Stimulated activated CD8-positive, alpha-beta memory T cell treated with anti-CD3 and anti-CD28 coated beads, Interleukin-15, amount 100 ng/mL, for 4 hours (primary cell): ENCODE measurements at regions not wholly inside any gene's neighbourhood (a gene's known extent, or its start where the extent isn't known, plus 50 kb on each side); places are given as distances from the start of the nearest gene placed in this dataset.

Experiments
- DNase-seq, 2 donors: peaks; one replicate each; pipeline ENCODE4 v3.0.0-alpha.2; 2020; ENCODE audit warnings: low read depth in 2 of 2

DNA sequence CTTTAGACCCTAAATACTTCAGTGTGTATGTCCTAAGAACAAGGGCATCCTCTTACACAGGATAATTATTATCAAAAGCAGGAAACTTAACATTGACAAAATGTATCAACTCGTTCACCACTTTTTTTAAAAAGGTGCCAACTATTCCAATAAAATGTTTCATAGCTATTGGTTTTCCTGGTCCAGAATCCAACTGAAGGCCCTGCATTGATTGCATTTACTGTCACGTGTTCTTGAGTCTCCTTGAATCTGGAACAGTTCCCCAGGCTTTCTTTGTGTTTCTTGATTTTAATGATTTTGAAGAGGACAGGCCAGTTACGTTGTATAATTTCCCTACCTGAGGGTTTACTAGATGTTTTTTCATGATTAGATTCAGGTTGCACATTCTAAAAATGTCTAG lies 94.6 kb upstream of the ARHGEF3 start:
- DNase-seq, result no peak

DNA sequence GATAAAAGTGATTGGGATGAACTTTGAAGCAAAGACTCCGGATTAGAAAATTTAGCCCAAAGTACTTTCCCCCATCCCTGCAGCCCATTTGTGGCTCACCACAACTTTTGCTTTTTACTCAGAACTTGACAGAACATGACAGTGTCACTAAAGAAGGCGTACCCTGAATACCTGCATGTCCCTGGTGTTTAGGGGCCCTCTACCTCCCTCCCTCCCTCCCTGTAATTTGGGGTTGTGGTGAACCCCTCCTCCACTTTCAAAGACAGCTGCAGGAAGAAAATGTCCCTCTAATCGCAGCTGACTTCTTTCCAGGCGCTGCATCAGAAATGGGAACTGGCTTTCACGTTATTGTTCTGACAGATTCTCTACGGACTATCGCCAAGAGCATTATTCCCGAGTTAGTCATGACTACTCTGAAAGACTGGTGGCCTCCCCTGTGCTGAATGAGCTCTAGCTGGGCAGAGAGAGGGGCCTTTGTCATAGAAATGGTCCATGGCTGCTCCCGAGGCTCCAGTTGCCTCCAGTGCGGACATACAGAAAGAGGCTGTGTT lies 93.2 kb upstream of the ARHGEF3 start:
- DNase-seq, result no peak

DNA sequence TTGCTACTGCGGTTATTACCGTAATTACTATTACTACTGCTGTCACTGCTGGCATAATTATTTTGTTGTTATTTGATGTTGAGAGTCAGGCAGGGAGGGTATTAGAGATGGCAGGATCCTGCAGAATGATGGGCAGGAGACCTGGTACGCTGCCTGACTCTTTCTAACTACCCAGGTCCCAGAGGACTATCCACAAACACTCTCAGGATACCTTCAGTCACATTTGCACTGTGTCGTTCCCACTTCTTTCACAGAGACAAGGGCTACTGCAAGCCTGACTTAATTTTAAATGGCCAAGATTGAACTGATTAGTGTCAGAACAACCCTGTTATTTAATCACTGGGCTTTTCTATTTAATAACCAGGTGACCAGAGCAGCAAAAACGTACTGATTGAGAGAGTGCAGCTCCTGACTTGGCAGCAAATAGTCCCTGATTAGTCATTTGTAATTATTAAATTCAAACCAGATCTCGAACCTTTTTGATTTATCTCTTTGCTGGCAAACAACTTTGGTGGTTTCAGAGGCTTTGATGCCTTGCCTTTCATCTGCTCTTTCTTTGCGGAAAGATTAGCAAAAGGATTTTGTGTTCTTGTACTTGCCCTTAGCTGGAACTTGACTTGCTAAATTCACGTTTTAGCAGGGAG lies 88.8 kb upstream of the ARHGEF3 start:
- DNase-seq, result no peak

DNA sequence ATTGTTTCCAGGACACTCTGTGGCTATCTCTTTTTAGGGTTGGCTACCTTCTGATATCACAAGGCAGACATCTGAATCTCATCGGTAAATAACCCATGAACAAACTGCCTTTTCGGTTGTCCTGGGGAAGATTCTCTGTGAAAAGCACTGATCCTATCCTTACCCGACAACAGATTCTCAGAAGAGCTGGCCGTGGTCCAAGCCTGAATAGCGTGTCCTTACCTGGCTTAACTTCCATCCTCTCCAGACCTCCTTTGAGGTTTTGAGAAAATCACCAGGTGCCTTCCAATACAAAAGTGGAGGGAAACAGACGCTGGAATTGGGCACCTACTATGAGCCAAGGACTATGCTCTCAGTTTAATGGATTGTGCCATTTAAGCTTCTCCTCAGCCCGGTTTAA lies 87.4 kb upstream of the ARHGEF3 start:
- DNase-seq, result no peak

DNA sequence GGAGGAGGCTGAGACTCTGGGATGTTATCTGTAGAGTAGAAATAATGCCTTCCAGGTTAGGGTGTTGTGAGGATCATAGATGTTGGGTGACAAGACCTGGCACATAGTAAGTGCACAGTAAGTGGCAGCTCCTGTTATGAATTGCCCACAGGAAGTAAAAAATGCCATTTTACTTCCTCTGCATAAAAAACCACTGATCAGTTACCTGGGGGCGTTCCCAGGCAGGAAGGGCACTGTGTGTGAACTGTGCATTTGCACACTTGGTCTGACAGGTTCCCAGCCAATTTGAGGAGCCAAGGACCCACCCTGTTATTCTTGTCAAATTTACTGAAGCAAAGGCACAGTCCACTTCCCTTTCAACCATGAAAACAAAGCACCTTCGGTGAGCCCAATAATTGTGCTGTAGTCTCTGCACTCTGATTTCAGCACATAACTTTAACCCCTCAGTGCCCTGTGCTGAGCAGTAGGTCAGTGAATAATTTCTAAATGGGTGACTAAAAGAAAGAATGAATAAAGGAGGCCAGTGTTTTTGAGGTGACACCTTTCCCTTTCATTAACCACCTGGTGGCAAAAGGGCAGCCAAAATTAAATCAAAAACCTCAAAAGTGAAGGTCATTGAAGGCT lies 85.8 kb upstream of the ARHGEF3 start:
- no peak for DNase-seq

DNA sequence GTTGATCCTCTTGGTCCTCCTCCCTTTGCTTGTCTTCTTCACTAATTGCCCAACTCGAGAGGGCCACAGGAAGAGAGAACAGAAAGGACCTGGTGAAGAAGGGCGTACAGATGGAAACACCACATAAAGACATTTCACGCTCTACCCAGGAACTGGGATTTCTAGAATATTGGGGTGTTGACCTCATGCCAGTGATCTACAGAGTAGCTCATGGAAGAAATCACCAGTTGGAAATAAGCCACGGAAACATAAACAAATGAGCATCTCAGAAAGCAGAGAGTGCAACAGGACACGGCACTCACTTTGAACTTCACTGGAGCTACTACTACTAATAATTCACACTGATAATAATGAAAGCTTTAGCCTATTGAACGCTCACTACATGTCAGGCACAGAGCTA lies 84.6 kb upstream of the ARHGEF3 start:
- DNase-seq, result no peak

DNA sequence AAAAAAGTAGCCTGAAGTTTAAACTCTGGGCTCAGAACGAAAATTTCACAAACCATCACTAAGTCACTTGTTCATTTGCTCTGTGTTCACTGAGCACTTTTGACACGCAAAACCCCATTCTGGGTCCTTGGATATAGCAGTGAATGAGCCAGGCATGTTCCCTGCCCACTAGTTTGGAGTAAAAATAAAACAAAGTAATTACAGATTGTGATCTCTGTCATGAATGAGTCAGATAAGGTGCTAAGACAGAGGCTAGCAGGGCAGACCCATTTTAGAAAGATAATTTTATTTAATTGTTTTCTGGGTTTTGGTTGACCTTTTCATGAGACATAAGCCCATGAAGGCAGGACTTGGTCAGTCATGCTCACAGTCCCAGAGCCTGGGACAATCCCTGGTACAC lies 84.1 kb upstream of the ARHGEF3 start:
- no peak for DNase-seq

DNA sequence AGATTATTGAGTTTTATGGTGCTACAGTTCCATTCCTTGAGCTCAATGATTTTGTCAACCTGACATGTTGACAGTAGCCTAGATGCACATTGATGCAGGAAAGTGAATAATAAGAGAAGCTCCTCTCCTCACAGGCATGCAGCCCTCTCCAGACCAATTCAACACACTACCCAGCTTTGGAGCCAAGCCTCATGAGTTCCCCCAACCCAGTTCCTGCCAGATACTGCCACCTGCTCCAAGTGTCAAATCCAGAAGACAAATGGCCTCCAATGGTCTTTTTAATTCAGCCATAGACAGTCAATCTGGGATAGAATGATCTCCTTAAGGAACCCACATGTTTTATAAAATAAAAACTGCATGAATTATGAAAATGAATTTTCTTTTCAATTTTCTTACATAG lies 83.7 kb upstream of the ARHGEF3 start:
- DNase-seq, result no peak

DNA sequence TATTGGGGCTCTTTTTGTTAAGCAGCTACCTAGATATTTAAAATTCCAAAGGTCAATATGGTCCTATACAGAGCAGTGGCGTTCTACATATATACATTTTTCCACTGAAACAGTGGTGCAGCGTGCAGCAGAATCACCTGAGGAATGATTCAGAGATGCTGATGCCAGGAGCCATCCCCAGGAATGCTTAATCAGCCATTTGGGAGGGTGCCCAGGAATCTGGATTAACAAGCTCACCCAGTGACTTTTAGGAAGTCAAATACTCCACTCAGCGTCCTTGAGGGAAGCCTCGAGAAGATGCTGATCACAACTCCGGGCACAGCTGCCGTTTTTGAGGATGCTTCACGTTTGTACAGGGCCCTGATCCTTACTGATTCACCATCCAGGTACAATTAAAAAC lies 82.6 kb upstream of the ARHGEF3 start:
- DNase-seq, result no peak

DNA sequence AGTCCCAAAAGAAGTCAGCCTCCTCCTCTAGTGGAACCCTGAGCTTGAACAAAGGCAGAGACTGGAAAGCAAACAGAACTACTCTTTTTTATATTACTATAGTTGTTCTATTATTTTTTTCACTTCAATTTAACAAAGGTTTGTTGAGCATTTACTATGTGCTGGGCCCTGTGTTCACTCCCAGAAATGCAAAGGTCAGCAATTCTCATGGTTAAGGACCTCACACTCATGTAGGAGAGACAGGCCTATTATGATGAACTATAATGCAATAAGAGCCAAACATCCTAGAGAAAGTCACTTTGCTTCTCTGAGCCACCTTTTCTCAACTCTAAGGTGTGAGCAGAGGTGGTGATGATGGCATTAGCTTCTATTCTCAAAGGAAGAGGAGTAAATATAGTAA lies 82.1 kb upstream of the ARHGEF3 start:
- DNase-seq, result no peak

DNA sequence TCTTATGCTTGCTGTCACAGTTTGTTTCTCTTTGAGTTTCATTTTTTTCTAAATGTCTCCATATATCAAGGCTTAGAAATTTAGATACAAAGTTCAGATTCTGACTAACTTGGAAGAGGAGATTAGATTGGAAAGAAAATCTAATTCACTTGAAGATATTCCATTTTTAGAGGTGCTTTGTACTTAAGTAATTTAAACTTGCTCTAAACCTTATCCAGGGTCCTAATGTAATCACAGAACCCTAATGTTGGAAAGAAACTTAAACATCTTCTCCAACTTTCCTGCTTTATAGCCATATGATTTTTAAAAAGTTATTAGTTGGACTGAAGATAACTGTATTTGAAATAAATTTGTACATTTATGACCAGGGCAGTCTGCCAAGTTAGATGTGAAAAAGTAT lies 81.1 kb upstream of the ARHGEF3 start:
- DNase-seq, result no peak

DNA sequence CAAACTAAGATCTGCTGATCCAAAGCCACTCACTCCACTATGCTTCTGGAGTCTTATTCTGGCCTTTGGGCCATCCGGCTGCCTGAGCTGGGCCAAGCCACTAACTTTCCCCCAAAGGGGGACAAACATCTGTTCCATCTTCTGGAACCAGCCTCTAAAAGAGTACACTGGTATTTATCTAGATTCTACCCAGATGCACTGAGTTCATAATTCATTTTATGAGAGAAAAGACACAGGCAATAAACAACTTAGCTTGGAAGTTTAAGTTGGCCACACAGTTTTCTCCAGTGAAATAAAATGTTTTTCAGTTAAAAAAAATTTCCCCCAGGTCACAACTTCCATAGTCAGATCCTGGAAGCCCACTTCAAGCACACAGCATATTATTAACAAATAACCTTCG lies 80.1 kb upstream of the ARHGEF3 start:
- no peak for DNase-seq

DNA sequence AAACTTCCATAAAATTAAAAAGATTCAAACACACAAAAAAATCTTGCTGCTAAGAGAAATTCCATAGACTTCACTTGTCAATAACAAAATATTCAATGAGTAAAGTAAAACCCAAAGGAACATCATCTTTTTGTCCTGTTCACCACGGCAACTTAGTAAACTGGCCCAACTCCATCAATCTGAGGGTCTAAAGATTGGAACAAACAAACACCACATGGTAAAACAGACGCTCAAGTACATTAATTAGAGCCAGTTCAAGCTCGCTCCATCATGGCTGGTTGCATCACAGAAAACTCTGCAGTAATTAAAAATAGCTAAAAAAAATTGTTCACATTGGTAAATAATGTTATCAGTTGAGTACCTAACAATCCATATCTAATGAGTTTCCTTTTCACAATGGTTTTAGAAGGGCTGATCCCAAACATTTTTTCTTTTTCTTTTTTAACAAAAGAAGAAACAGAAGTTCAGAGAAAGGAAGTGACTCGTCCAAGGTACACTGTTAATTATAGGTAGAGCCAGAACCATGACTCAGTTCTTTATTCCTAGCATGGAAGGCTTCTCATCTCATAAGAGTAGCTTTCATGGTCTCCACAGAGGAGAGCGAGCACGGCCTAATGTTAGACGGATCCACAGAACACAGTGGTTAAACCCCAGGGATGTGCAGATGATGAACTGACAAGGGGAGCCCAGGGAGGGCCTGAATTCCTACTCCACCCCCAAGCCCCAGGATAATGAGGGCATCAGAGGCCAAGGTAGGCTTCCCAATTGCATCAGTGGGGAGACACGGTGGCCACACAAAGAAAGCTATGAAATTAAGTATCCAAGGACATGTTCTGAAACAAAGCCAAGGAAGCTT lies 79.2 kb upstream of the ARHGEF3 start:
- no peak for DNase-seq

DNA sequence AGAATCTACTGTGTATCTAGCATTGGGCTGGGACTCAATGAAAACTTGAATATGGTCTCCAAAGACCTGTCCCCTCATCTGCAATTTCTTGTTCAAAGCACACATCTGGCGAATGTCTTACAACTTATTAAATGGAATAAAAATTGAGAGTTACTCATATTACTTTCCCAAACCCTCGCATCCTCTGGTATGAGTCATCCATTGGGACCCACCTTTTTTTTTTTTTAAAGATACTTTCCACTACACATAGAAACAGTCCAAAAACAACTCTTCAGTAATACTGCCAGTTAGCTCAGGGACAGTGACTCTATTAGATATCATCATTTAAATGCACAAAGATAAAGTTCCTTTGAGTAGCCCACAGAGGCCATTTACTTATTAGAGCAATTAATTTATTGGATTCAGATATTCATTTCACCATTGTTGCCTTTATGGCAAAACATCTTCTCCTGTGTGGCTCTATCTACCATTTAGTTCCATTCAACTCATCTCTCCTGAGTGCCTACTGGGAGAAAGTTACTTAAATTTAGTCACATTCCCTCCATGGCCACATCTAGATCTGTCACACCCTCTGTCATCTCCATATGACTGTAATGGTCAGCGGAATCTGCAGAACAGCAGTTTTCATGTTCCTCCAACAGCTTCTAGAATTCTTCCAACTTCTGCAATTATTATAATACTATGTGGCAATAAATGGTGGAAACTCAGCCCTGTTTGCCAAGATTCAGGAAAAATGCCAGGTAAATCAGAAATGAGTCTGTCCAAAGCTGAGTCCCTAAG lies 77.9 kb upstream of the ARHGEF3 start:
- no peak for DNase-seq

DNA sequence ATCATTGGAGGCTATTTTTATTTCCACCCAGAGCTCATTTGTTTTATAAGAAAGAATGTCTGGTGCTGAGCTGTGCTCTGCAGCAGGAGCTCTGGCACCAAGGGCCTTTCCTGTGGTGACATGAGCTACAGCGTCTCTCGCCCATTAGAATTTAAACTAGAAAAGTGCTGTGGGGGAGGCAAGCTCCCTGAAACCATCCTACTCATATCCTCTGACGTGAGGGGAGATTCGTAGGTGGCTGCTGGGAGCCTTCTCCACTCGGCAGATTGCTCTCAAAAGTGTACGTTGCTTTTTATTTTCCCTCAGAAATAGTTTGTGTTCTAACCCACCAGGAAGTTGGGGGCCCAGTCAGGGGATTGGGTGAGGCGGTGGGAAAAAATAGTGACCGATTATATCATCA lies 76.3 kb upstream of the ARHGEF3 start:
- peak; percentile 17 to 57 for DNase-seq

DNA sequence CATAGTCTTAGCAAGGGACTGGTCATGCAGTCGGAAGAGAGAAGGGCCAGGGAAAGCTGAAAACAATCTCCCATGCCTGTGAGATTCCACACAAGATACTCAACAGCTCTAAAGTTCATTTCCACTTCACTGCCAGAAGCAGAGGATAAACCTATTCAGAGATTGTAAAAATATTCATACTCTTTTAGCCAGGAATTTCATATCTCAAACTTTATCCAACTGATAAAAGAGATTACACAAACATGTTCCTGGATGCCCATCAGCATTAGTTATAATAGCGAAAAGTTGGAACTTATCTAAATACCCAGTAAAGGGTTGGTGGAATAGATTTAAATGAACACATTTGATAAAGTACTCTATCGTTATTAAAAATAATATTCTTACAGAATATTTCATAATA lies 75.2 kb upstream of the ARHGEF3 start:
- DNase-seq, result no peak

DNA sequence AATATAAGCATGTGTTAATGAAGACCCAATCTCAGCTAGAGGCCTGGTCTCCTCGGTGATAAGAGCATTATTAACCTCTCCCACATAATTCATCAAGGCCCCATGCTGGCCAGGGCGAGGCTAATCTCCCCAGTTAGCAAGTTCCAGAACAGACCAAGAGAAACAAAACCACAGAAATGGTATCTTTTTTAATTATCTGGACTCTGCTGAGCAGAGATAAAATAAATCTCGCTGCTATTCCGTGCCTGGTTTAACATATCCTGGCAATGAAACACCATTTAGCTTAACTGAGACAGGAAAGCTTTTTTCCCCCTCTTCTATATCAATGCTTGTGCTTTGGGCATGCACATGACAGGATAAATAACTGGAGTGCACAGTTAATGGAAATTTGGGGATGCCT lies 72.5 kb upstream of the ARHGEF3 start:
- no peak for DNase-seq

DNA sequence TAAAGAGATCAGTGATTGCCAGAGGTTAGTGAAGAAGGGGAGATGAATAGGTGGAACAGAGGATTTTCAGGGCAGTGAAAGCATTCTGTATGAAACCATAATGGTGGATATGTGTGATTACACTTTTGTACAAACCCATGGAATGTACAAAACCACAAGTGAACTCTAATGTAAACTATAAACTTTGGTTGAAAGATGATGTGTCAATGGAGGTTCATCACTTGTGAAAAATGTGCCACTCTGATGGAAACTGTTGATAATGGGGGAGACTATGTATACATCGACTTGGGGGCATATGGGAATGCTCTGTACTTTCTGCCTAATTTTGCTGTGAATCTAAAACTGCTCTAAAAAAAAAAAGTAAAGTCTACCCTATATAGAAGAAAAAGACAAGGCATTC lies 68.7 kb upstream of the ARHGEF3 start:
- no peak for DNase-seq

DNA sequence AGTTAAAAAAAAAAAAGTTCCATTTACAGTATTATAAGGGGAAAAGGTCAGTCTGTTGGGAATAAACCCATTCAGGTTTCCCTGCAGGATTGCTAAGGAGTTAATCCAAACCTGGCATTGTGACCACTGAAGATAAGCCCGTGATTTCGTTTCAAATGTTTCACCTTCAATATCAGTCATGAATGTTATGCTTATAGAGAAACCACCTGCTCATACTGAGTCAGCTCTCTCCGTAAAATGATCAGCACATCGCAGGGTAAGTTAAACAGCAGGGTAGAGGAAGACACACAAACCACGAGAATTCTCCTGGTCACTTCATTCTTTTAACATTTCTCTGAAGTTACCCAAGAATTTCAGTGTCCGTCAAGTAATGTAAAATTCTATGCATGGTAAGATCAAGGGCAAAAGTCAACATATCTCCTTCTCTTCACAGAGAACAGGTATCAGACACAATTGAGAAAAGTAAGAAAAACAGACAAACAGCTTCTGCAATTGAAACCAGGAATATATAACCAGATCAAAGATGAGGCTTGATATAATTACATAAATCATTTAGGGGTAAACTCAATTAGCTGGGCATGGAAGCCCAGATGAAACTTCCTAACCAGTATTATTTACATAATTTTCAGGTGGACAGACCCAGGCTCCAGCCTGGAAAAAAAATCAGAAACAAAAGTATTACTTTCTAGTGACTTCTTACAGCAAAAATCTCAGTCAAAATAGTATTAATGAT lies 67.6 kb upstream of the ARHGEF3 start:
- DNase-seq, result no peak

DNA sequence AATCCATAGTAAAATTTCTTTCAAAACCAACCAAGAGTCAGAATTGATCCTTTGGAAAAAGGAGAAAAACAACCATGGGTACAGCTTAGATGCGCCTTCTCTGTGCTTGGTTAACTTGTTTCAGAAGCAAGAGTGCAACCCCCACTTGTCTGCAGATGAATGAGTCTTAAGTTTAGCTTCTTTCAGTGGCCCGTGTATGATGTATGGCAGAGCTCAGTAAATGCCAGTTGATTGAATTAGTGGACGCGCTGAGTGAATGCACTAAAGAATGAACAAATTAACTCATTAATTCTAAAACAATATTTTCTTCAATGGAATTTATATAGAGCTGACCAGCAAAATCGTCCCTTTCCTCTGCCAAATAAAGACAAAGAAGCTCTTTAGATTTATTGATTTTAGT lies 67.0 kb upstream of the ARHGEF3 start:
- DNase-seq, result no peak

DNA sequence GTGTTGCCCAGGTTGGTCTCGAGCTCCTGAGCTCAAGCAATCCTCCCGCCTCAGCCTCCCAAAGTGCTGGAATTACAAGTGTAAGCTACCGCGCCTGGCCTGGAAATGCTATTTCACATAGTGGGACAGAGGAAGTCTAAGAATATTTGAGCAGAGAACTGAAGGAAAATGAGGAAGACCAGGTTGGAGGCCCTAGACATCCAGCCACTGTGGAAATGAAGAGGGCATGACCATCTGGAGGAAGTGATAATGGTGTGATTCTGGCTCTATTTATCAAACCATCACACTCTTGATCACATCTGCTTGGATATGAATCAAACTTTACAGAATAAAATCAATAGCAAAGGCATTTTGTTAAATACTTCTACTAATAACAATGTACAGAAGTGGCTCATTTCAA lies 65.9 kb upstream of the ARHGEF3 start:
- no peak for DNase-seq
